ENCODE measurements at regions not wholly inside any gene's neighbourhood (a gene's known extent, or its start where the extent isn't known, plus 50 kb on each side); places are given as distances from the start of the nearest gene placed in this dataset.

- TF ChIP-seq, protein P1, sequence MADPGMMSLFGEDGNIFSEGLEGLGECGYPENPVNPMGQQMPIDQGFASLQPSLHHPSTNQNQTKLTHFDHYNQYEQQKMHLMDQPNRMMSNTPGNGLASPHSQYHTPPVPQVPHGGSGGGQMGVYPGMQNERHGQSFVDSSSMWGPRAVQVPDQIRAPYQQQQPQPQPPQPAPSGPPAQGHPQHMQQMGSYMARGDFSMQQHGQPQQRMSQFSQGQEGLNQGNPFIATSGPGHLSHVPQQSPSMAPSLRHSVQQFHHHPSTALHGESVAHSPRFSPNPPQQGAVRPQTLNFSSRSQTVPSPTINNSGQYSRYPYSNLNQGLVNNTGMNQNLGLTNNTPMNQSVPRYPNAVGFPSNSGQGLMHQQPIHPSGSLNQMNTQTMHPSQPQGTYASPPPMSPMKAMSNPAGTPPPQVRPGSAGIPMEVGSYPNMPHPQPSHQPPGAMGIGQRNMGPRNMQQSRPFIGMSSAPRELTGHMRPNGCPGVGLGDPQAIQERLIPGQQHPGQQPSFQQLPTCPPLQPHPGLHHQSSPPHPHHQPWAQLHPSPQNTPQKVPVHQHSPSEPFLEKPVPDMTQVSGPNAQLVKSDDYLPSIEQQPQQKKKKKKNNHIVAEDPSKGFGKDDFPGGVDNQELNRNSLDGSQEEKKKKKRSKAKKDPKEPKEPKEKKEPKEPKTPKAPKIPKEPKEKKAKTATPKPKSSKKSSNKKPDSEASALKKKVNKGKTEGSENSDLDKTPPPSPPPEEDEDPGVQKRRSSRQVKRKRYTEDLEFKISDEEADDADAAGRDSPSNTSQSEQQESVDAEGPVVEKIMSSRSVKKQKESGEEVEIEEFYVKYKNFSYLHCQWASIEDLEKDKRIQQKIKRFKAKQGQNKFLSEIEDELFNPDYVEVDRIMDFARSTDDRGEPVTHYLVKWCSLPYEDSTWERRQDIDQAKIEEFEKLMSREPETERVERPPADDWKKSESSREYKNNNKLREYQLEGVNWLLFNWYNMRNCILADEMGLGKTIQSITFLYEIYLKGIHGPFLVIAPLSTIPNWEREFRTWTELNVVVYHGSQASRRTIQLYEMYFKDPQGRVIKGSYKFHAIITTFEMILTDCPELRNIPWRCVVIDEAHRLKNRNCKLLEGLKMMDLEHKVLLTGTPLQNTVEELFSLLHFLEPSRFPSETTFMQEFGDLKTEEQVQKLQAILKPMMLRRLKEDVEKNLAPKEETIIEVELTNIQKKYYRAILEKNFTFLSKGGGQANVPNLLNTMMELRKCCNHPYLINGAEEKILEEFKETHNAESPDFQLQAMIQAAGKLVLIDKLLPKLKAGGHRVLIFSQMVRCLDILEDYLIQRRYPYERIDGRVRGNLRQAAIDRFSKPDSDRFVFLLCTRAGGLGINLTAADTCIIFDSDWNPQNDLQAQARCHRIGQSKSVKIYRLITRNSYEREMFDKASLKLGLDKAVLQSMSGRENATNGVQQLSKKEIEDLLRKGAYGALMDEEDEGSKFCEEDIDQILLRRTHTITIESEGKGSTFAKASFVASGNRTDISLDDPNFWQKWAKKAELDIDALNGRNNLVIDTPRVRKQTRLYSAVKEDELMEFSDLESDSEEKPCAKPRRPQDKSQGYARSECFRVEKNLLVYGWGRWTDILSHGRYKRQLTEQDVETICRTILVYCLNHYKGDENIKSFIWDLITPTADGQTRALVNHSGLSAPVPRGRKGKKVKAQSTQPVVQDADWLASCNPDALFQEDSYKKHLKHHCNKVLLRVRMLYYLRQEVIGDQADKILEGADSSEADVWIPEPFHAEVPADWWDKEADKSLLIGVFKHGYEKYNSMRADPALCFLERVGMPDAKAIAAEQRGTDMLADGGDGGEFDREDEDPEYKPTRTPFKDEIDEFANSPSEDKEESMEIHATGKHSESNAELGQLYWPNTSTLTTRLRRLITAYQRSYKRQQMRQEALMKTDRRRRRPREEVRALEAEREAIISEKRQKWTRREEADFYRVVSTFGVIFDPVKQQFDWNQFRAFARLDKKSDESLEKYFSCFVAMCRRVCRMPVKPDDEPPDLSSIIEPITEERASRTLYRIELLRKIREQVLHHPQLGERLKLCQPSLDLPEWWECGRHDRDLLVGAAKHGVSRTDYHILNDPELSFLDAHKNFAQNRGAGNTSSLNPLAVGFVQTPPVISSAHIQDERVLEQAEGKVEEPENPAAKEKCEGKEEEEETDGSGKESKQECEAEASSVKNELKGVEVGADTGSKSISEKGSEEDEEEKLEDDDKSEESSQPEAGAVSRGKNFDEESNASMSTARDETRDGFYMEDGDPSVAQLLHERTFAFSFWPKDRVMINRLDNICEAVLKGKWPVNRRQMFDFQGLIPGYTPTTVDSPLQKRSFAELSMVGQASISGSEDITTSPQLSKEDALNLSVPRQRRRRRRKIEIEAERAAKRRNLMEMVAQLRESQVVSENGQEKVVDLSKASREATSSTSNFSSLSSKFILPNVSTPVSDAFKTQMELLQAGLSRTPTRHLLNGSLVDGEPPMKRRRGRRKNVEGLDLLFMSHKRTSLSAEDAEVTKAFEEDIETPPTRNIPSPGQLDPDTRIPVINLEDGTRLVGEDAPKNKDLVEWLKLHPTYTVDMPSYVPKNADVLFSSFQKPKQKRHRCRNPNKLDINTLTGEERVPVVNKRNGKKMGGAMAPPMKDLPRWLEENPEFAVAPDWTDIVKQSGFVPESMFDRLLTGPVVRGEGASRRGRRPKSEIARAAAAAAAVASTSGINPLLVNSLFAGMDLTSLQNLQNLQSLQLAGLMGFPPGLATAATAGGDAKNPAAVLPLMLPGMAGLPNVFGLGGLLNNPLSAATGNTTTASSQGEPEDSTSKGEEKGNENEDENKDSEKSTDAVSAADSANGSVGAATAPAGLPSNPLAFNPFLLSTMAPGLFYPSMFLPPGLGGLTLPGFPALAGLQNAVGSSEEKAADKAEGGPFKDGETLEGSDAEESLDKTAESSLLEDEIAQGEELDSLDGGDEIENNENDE (IDR thresholded peaks at IDR 0.05; ENCODE audit: insufficient replicate concordance, low read length): no peak
- TF ChIP-seq ZNF274 (IDR thresholded peaks at IDR 0.05; ENCODE audit: borderline replicate concordance, extremely low read depth, low read length): no peak
- TF ChIP-seq RAD21 (IDR thresholded peaks at IDR 0.05 in 1 of 2, conservative IDR thresholded peaks at IDR 0.05 in 1 of 2; ENCODE audit: low read depth in 2 of 2, low read length in 2 of 2): no peak
- TF ChIP-seq CHD2 (IDR thresholded peaks at IDR 0.05; ENCODE audit: low read length): no peak
- no peak for TF ChIP-seq TCF12 (IDR thresholded peaks at IDR 0.05; ENCODE audit: low read depth, low read length)
- TF ChIP-seq TEAD4 (IDR thresholded peaks at IDR 0.05; ENCODE audit: low read depth, low read length): no peak
- TF ChIP-seq EZH2 (IDR thresholded peaks at IDR 0.05; ENCODE audit: low read depth, low read length, severe bottlenecking): no peak
- no peak for TF ChIP-seq SIN3A (conservative IDR thresholded peaks at IDR 0.05 in 1 of 2, IDR thresholded peaks at IDR 0.05 in 1 of 2; ENCODE audit: low read depth in 1 of 2, low read length in 2 of 2)
- TF ChIP-seq CBX5 (IDR thresholded peaks at IDR 0.05; ENCODE audit: low read depth, low read length): no peak
- no peak for TF ChIP-seq KDM1A (IDR thresholded peaks at IDR 0.05; ENCODE audit: borderline replicate concordance, low read length)
- no peak for TF ChIP-seq SP4 (IDR thresholded peaks at IDR 0.05; ENCODE audit: low read length)
Observed at GRCh38 chr3:137930976-137931375, 79.0 kb upstream of the CLDN18 start (continued).

All from H1 (cell line).